A549 (cell line): ENCODE measurements at regions not wholly inside any gene's neighbourhood (a gene's known extent, or its start where the extent isn't known, plus 50 kb on each side); places are given as distances from the start of the nearest gene placed in this dataset.
A peak's percentile ranks its signal among the peaks of the same experiment; 100 is the strongest.

ENCODE experiments used
- ATAC-seq, 2 experiments: fragments of 200-7000 bp in 1 of 2; fragments of >200 bp in 1 of 2; cut with Nextera tagmentation in 1 of 2; cut with Tn5 transposase in 1 of 2; 3 replicates each; pipeline versions ENCODE4 v1.8.0 to v1.9.1; 2018 to 2020; ENCODE audit warnings: mild to moderate bottlenecking in 1 of 2, moderate library complexity in 1 of 2
- CTCF ChIA-PET: fragments of 300-600 bp; sonication (Branson Sonifier 250); formaldehyde crosslinking; extraction: SDS; loops from one replicate; lab custom pipeline; 2021; ENCODE audit warnings: antibody characterized with exemption, inconsistent platforms; lab: Yijun Ruan, JAX
- POLR2A ChIA-PET: fragments of 350-600 bp; formaldehyde crosslinking; extraction: SDS; loops from one replicate; lab custom pipeline; 2021; ENCODE audit warnings: antibody characterized with exemption, inconsistent platforms; lab: Yijun Ruan, JAX
- DNase-seq, 2 experiments: peaks; one replicate each; pipeline versions ENCODE4 v3.0.0 to v3.0.0-alpha.2; 2011 to 2016; ENCODE audit warnings: low read depth in 1 of 2, low spot score in 1 of 2
- FAIRE-seq: peaks from 2 replicates; lab custom pipeline; 2011; peaks lifted over from hg19 to GRCh38; lab: Jason Lieb, UNC
- H3K27ac ChIP-seq, 2 experiments: fragments of >200 bp; sonication (Bioruptor Twin); formaldehyde crosslinking; 3 replicates each; pipeline ENCODE4 v1.5.1; 2016 to 2017
- H3K4me1 ChIP-seq: fragments of >200 bp; sonication (Bioruptor Twin); formaldehyde crosslinking; 3 replicates; pipeline ENCODE4 v1.6.1; 2016
- H3K4me2 ChIP-seq: fragments of >200 bp; sonication (Bioruptor Twin); formaldehyde crosslinking; 3 replicates; pipeline ENCODE4 v1.6.1; 2016
- H3K4me3 ChIP-seq: fragments of >200 bp; sonication (Bioruptor Twin); formaldehyde crosslinking; 3 replicates; pipeline ENCODE4 v1.5.1; 2016
- H3K9me3 ChIP-seq: fragments of >200 bp; sonication (Bioruptor Twin); formaldehyde crosslinking; 3 replicates; pipeline ENCODE4 v1.6.1; 2016
- BCL3 ChIP-seq: fragments of >200 bp; sonication (Bioruptor Twin); formaldehyde crosslinking; IDR thresholded peaks from 3 replicates; pipeline ENCODE4 v1.6.1; 2016
- CBX8 ChIP-seq: fragments of 200-600 bp; sonication (generic); IDR thresholded peaks from 2 replicates; pipeline ENCODE4 v1.6.1; 2016
- CHD4 ChIP-seq: fragments of 200-600 bp; sonication (generic); IDR thresholded peaks from 2 replicates; pipeline ENCODE4 v1.6.1; 2016; ENCODE audit warnings: antibody characterized with exemption, mild to moderate bottlenecking, borderline replicate concordance
- CTCF ChIP-seq: fragments of >200 bp; sonication (Bioruptor Twin); formaldehyde crosslinking; IDR thresholded peaks from 3 replicates; pipeline ENCODE4 v1.5.1; 2016
- E2F6 ChIP-seq: IDR thresholded peaks from 2 replicates; pipeline ENCODE4 v1.6.1; 2012; ENCODE audit warnings: low read depth, borderline replicate concordance
- EHF ChIP-seq: fragments of 250-450 bp; sonication (Bioruptor Pico); IDR thresholded peaks from 2 replicates; pipeline ENCODE4 v1.5.0; 2020; ENCODE audit warnings: mild to moderate bottlenecking
- FOSB ChIP-seq: fragments of 250-450 bp; sonication (Bioruptor Pico); IDR thresholded peaks from 2 replicates; pipeline ENCODE4 v1.5.0; 2020; ENCODE audit warnings: mild to moderate bottlenecking, moderate library complexity
- FOSL2 ChIP-seq, 2 experiments: fragments of 450-650 bp in 1 of 2; fragments of >200 bp in 1 of 2; sonication (Bioruptor Twin) in 1 of 2; formaldehyde crosslinking; IDR thresholded peaks; 2 replicates each; pipeline versions ENCODE4 v1.5.0 to v1.6.1; 2016 to 2020; ENCODE audit warnings: mild to moderate bottlenecking in 1 of 2, moderate library complexity in 1 of 2
- HOXB13 ChIP-seq: fragments of 250-450 bp; sonication (Bioruptor Pico); IDR thresholded peaks from 2 replicates; pipeline ENCODE4 v1.5.0; 2020; ENCODE audit warnings: low read depth, mild to moderate bottlenecking, moderate library complexity
- HOXB5 ChIP-seq: fragments of 250-450 bp; sonication (Bioruptor Pico); IDR thresholded peaks from 2 replicates; pipeline ENCODE4 v1.5.0; 2020; ENCODE audit warnings: mild to moderate bottlenecking, moderate library complexity
- KDM5A ChIP-seq: fragments of 200-600 bp; sonication (generic); IDR thresholded peaks from 2 replicates; pipeline ENCODE4 v1.6.1; 2016; ENCODE audit warnings: antibody characterized with exemption, mild to moderate bottlenecking
- MAFK ChIP-seq: fragments of 450-650 bp; IDR thresholded peaks from 2 replicates; pipeline ENCODE4 v1.6.1; 2014; ENCODE audit not compliant: partially characterized antibody
- MAZ ChIP-seq: fragments of 150-350 bp; IDR thresholded peaks from 2 replicates; pipeline ENCODE4 v1.6.1; 2014; ENCODE audit warnings: antibody characterized with exemption, low read depth, low read length, borderline replicate concordance
- MYC ChIP-seq: IDR thresholded peaks from 2 replicates; pipeline ENCODE4 v1.6.1; 2012; ENCODE audit warnings: mild to moderate bottlenecking, inconsistent platforms, low read length, improper control_type of control experiment, borderline replicate concordance
- NR3C1 ChIP-seq: fragments of >200 bp; sonication (Bioruptor Twin); formaldehyde crosslinking; IDR thresholded peaks from 3 replicates; pipeline ENCODE4 v1.6.1; 2017
- PHF8 ChIP-seq: fragments of 200-600 bp; sonication (generic); IDR thresholded peaks from 2 replicates; pipeline ENCODE4 v1.6.1; 2016; ENCODE audit warnings: low read depth, mild to moderate bottlenecking, antibody characterized with exemption, moderate library complexity, borderline replicate concordance
- RAD21 ChIP-seq, 2 experiments: fragments of >200 bp in 1 of 2; sonication (Bioruptor Twin) in 1 of 2; formaldehyde crosslinking in 1 of 2; IDR thresholded peaks in 1 of 2; conservative IDR thresholded peaks in 1 of 2; 2 replicates in 1 of 2; 3 replicates in 1 of 2; pipeline ENCODE4 v1.6.1; 2012 to 2018; ENCODE audit warnings: inconsistent platforms in 1 of 2
- REST ChIP-seq: fragments of 200-600 bp; sonication (generic); IDR thresholded peaks from 2 replicates; pipeline ENCODE4 v1.6.1; 2016; ENCODE audit warnings: antibody characterized with exemption, mild to moderate bottlenecking, moderate library complexity
- RFX5 ChIP-seq: fragments of 450-650 bp; IDR thresholded peaks from 2 replicates; pipeline ENCODE4 v1.7.1; 2014; ENCODE audit warnings: antibody characterized with exemption, mild to moderate bottlenecking, moderate library complexity
- RNF2 ChIP-seq: fragments of 200-600 bp; sonication (generic); IDR thresholded peaks from 2 replicates; pipeline ENCODE4 v1.6.1; 2016; ENCODE audit warnings: low read depth, mild to moderate bottlenecking, antibody characterized with exemption, moderate library complexity, borderline replicate concordance
- SMC3 ChIP-seq: fragments of >200 bp; sonication (Bioruptor Twin); formaldehyde crosslinking; IDR thresholded peaks from 3 replicates; pipeline ENCODE4 v1.6.1; 2018; ENCODE audit warnings: inconsistent platforms
- SREBF2 ChIP-seq: fragments of 450-650 bp; IDR thresholded peaks from 2 replicates; pipeline ENCODE4 v1.6.1; 2014; ENCODE audit warnings: mild to moderate bottlenecking, moderate library complexity
- TFCP2L1 ChIP-seq: fragments of 250-450 bp; sonication (Bioruptor Pico); IDR thresholded peaks from 2 replicates; pipeline ENCODE4 v1.5.0; 2021; ENCODE audit warnings: mild to moderate bottlenecking
- TP53 ChIP-seq: fragments of 250-450 bp; sonication (Bioruptor Pico); IDR thresholded peaks from 2 replicates; pipeline ENCODE4 v1.5.0; 2021; ENCODE audit warnings: mild to moderate bottlenecking, moderate library complexity
- USF2 ChIP-seq: fragments of 450-650 bp; IDR thresholded peaks from 2 replicates; pipeline ENCODE4 v1.6.1; 2014; ENCODE audit warnings: antibody characterized with exemption
- ZNF302 ChIP-seq: fragments of 250-450 bp; sonication (Bioruptor Pico); IDR thresholded peaks from 2 replicates; pipeline ENCODE4 v1.9.0; 2021; ENCODE audit warnings: inconsistent platforms, mild to moderate bottlenecking, moderate library complexity
- ZSCAN20 ChIP-seq: fragments of 250-450 bp; sonication (Bioruptor Pico); IDR thresholded peaks from 2 replicates; pipeline ENCODE4 v1.8.0; 2022; ENCODE audit warnings: mild to moderate bottlenecking, moderate library complexity
- WGBS: methylation state at CpG from one replicate; pipeline ENCODE4 v1.1.6; 2017; ENCODE audit errors: missing lambda C conversion rate; 5-methylcytosine and 5-hydroxymethylcytosine counted together

GRCh38 chr3:107032111-107032510, 345.1 kb upstream of the CCDC54 start:
- Histone ChIP-seq H3K4me1 (no peaks in the 10 kb centered on the region), H3K9me3 (peaks cover 7% of the 10 kb centered on the region; the same call in 1 of the 3 replicates), H3K4me2 (no peak overlapping the region), H3K4me3 (no peak overlapping the region), H3K27ac (no peak overlapping the region)
- CTCF ChIA-PET, result no interaction called here
- POLR2A ChIA-PET, result no interaction called here
- 39% methylated on average over 2 of the region's 2 CpGs for WGBS
- DNase-seq, result no peak
- TF ChIP-seq ZSCAN20 (CRISPR knock-in tag) (no peak), NR3C1 (no peak), CTCF (no peak), TFCP2L1 (no peak), KDM5A (no peak), FOSL2 (IDR thresholded peaks at IDR 0.05) (no peak), FOSL2 (CRISPR knock-in tag; IDR thresholded peaks at IDR 0.05) (no peak)
- ATAC-seq, result no peak
- FAIRE-seq, result no peak

- ATAC-seq, result no peak
- FAIRE-seq, result no peak
Observed at GRCh38 chr3:107034142-107034541, 343.1 kb upstream of the CCDC54 start.

GRCh38 chr3:107035176-107035575, 342.1 kb upstream of the CCDC54 start:
- no peak for FAIRE-seq
- WGBS, result 21% methylated on average over 2 of the region's 2 CpGs
- ChIA-PET CTCF (no interaction called here), POLR2A (no interaction called here)
- no peak for TF ChIP-seq TP53 (CRISPR knock-in tag)
- no peak for TF ChIP-seq E2F6
- no peak for TF ChIP-seq CHD4
- no peak for TF ChIP-seq CBX8
- TF ChIP-seq FOSB (CRISPR knock-in tag), result no peak
- no peak for TF ChIP-seq HOXB13 (CRISPR knock-in tag)
- no peak for TF ChIP-seq RNF2
- no peak for TF ChIP-seq SREBF2
- TF ChIP-seq BCL3, result no peak
- TF ChIP-seq EHF (CRISPR knock-in tag), result no peak
- TF ChIP-seq REST, result no peak
- no peak for TF ChIP-seq ZNF302
- no peak for TF ChIP-seq MYC
- TF ChIP-seq HOXB5 (CRISPR knock-in tag), result no peak
- no peak for TF ChIP-seq PHF8
- TF ChIP-seq MAZ, result no peak
- no peak for TF ChIP-seq RFX5
- no peak for TF ChIP-seq KDM5A
- no peak for TF ChIP-seq ZSCAN20 (CRISPR knock-in tag)
- no peak for ATAC-seq
- Histone ChIP-seq H3K4me2 (no peak overlapping the region), H3K27ac (no peak overlapping the region), H3K4me1 (no peaks in the 10 kb centered on the region), H3K4me3 (no peak overlapping the region), H3K9me3 (peaks cover 10% of the 10 kb centered on the region; the same call in 2 of the 3 replicates)
- no peak for DNase-seq

More at GRCh38 chr3:107034142-107034541, 343.1 kb upstream of the CCDC54 start:
- no peak overlapping the region for H3K4me2 ChIP-seq
- peak; percentile 50 for TF ChIP-seq MAFK
- no peak for TF ChIP-seq RAD21 (conservative IDR thresholded peaks at IDR 0.05 in 1 of 2, IDR thresholded peaks at IDR 0.05 in 1 of 2)
- no peak for TF ChIP-seq RNF2
- no peak for TF ChIP-seq SMC3
- TF ChIP-seq USF2, result no peak
- TF ChIP-seq, all 56 proteins: peak for 1
- no peak overlapping the region for H3K27ac ChIP-seq
- 37% methylated on average over 3 of the region's 3 CpGs for WGBS
- POLR2A ChIA-PET, result no interaction called here
- H3K4me3 ChIP-seq, result no peak overlapping the region
- no peak for DNase-seq
- H3K9me3 ChIP-seq, result peaks cover 10% of the 10 kb centered on the region; the same call in 2 of the 3 replicates
- no peaks in the 10 kb centered on the region for H3K4me1 ChIP-seq
- CTCF ChIA-PET, result no interaction called here
